GM12872 (cell line): ENCODE measurements at regions not wholly inside any gene's neighbourhood (a gene's known extent, or its start where the extent isn't known, plus 50 kb on each side); places are given as distances from the start of the nearest gene placed in this dataset.

Experiments used
- CTCF ChIP-seq: IDR thresholded peaks from 3 replicates; pipeline ENCODE4 v1.5.1; 2011; ENCODE audit warnings: low read depth, mild to moderate bottlenecking, low read length, moderate library complexity; ENCODE audit not compliant: insufficient read depth

DNA sequence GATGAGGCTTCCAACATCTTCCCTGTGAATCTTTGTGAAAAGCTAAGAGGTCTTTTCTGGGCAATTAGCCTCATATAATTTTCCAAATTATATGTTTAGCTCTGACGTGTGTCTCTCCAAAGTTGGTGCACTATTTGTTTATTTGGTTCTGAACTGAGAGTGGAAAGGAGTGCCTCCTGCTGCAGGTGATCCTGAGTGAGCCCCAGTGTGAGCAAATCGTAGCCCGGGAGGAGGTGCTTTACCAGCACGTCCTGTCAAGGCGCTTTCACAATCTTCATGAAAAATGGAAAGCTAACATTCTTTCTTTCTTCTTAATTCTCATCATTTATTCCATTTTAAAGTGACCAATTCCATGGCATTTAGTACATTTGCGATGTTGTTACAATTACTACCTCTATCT lies 231.9 kb downstream of the BMP2 start:
- no peak for TF ChIP-seq CTCF

GRCh38 chr20:7003598-7003997 lies 236.1 kb downstream of the BMP2 start:
- no peak for TF ChIP-seq CTCF

GRCh38 chr20:7004801-7005200 lies 237.3 kb downstream of the BMP2 start:
- TF ChIP-seq CTCF = no peak

DNA sequence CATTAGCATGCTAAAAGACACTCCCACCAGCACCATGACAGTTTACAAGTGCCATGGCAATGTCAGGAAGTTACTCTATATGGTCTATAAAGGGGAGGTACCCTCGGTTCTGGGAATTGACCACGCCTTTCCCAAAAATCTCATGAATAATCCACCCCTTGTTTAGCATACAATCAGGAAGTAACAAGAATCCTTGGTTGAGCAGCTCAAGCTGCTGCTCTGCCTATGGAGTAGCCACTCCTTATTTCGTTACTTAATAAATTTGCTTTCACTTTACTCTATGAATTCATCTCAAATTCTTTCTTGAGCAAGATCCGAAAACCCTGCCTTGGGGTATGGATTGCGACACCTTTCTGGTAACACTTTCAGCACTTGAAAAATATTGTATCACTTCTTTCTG lies 243.0 kb downstream of the BMP2 start:
- TF ChIP-seq CTCF = no peak

- TF ChIP-seq CTCF = no peak
These were observed 247.8 kb downstream of the BMP2 start for GRCh38 chr20:7015257-7015656.

DNA sequence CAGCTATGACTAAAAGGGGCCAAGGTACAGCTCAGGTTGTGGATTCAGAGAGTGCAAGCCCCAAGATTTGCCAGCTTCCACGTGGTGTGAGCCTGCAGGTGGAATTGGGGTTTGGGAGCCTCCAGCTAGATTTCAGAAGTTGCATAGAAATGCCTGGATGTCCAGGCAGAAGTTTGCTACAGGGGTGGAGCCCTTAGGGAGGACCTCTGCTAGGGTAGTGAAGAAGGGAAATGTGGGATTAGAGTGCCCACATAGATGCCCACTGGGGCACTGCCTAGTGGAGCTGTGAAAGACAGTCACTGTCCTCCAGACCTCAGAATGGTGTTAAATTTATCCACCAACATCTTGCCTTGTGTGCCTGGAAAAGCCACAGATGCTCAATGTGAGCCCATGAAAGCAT lies 255.1 kb downstream of the BMP2 start:
- TF ChIP-seq CTCF = no peak

DNA sequence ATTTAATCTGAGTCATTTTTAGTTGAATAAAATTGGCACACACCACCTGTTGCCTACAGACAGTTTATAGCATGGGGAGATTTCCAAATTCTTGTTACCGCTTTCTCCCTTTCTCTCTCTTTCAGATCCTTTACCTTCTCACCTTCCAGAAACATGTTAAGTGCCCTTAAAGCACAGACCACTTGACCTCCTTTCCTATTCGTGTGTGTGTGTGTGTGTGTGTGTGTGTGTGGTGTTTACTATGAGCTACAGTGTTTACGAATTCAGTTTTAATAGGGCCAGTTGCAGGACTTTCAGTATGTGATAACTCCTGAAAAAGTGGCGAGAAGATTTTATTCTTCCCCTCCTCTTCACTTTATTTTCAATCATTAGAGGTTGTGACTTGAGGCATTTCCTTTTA lies 258.1 kb downstream of the BMP2 start:
- no peak for TF ChIP-seq CTCF

DNA sequence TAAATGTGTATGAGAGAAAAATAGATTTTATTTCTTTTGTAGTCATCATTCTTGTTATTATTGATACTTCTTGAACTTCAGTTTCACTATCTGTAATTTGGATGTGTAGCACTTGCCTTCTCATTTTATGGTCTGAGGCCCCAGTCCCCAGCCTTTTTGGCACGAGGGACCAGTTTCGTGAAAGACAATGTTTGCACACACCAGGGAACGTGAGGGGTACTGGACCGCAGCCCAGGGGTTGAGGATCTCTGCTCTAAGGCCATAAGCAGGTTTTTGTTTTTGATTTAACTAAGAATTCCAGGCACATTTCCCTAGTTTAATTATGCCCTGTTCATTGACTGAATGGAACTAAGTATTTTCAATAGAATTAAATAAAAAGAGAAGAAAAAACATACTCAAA lies 261.5 kb downstream of the BMP2 start:
- TF ChIP-seq CTCF = no peak
